AG04449 (cell line): ENCODE measurements at regions not wholly inside any gene's neighbourhood (a gene's known extent, or its start where the extent isn't known, plus 50 kb on each side); places are given as distances from the start of the nearest gene placed in this dataset.

Experiments used
- CTCF ChIA-PET: fragments of 350-600 bp; formaldehyde crosslinking; extraction: SDS; loops from one replicate; lab custom pipeline; 2021; ENCODE audit warnings: antibody characterized with exemption; lab: Yijun Ruan, JAX
- POLR2A ChIA-PET: fragments of 400-600, 350-600 bp; formaldehyde crosslinking; extraction: SDS; loops from one replicate; lab custom pipeline; 2020; ENCODE audit warnings: antibody characterized with exemption, inconsistent platforms; lab: Yijun Ruan, JAX
- DNase-seq: peaks from one replicate; pipeline ENCODE4 v3.0.0-alpha.2; 2010; ENCODE audit warnings: low read depth, low spot score
- H3K4me3 ChIP-seq: 2 replicates; pipeline ENCODE4 v1.5.1; 2011; ENCODE audit warnings: low read depth, mild to moderate bottlenecking, control low read depth, low read length
- TF ChIP-seq, protein P1 (sequence below): IDR thresholded peaks from one replicate; pipeline ENCODE4 v1.5.1; 2011; ENCODE audit warnings: mild to moderate bottlenecking, moderate library complexity, low read length, control low read depth, inconsistent platforms; ENCODE audit not compliant: insufficient read depth; ENCODE audit errors: missing control alignments

DNA sequence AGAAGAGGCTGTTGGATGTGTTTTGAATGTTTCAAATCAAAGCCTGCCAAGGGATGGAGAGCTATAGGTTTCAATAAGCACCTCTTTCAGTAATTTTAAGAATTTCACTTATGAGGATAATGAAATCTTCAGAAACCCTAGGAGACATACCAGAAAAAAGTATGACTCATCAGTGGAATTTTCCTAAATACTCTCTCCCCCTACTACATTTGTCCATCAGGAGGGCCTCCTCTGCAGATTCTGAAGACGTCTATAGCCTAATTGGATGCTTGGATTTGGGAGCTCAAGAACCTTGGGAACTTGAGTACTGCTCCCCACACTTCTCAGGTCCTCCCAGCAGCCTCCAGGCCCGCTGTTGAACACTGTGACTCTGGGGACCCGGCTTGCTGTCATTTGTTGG is 374.3 kb downstream of the SLC4A3 start:
- POLR2A ChIA-PET: no interaction called here
- peak; percentile 29 for DNase-seq
- H3K4me3 ChIP-seq: no peak overlapping the region
- CTCF ChIA-PET: interaction anchor here (1.2 to 2.1 kb wide), 3 partner anchors 18 to 1572 kb away, joined by 4 to 5 read pairs (median 5); no protein-coding TSS in a partner anchor
- TF ChIP-seq, protein P1, sequence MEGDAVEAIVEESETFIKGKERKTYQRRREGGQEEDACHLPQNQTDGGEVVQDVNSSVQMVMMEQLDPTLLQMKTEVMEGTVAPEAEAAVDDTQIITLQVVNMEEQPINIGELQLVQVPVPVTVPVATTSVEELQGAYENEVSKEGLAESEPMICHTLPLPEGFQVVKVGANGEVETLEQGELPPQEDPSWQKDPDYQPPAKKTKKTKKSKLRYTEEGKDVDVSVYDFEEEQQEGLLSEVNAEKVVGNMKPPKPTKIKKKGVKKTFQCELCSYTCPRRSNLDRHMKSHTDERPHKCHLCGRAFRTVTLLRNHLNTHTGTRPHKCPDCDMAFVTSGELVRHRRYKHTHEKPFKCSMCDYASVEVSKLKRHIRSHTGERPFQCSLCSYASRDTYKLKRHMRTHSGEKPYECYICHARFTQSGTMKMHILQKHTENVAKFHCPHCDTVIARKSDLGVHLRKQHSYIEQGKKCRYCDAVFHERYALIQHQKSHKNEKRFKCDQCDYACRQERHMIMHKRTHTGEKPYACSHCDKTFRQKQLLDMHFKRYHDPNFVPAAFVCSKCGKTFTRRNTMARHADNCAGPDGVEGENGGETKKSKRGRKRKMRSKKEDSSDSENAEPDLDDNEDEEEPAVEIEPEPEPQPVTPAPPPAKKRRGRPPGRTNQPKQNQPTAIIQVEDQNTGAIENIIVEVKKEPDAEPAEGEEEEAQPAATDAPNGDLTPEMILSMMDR: no peak

DNA sequence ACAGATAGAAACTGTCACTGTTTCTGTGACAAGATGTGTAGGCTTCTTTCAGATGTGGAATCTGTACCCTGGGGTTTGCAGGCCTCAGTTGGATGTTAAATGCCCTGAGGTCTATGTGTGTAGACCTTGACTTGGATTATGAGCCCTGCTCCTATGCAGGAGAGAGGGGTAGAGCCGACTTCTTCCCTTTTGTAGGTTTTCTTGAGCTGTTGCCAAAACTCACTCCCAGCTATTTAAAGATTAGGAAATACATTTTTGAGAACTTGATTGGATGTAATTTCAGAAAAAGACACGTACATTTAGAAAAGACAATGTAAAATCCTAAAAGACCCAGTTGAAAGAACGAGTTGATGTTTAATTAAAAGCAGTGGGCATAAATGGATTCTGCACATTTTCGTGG is 374.8 kb downstream of the SLC4A3 start:
- TF ChIP-seq, protein P1: no peak
- ChIA-PET CTCF (interaction anchor here (1.2 to 2.1 kb wide), 5 partner anchors 18 to 1572 kb away, joined by 3 to 5 read pairs (median 4); no protein-coding TSS in a partner anchor), POLR2A (no interaction called here)
- H3K4me3 ChIP-seq: no peak overlapping the region
- DNase-seq: no peak

DNA sequence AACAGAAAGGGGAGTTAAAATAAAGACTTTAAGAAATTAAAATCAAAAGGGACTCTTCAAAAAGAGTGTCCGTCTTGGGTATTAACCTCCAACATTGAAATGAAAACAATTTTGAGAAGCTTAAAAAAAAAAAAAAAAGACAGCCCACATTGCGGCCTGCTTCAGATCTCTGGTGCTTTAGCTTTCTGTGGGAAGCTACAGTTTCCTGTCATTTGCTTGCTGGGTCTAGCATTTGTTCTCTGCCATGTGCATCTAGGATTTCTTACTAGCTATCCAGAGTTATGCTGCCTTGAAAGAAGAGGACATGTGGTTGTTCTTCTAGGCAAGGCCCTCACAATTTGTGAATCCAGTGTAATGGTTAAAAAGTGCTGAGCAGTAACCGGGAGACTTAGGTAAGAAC is 375.3 kb downstream of the SLC4A3 start:
- TF ChIP-seq, protein P1: no peak
- ChIA-PET POLR2A (no interaction called here), CTCF (interaction anchor here (1.4 to 2.1 kb wide), 4 partner anchors 17 to 1572 kb away, joined by 3 to 5 read pairs (median 4); no protein-coding TSS in a partner anchor)
- H3K4me3 ChIP-seq: no peak overlapping the region
- no peak for DNase-seq

DNA sequence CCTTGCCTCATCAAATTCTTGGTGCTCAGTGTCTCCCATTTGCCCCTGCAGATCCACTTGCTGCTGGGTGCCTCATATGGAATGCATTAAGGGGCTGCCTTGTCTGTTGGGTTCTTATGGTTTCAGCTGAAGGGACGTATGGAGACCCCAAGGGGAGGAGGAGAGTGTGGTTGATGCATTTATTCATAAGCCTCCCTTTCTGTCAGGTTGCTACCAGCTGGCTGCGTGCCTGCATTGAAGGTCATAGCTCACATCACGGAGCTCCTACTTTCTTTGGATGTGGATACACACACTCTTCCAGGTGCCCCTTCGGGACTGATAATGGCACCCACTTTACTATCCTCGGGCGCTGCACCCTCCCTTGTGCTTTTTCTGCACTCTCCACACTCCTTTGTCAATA is 377.9 kb downstream of the SLC4A3 start:
- DNase-seq: no peak
- POLR2A ChIA-PET: no interaction called here
- TF ChIP-seq, protein P1: no peak
- H3K4me3 ChIP-seq: no peak overlapping the region
- CTCF ChIA-PET: interaction anchor here (1.5 kb wide), 1 partner anchor 32 kb away, joined by 3 read pairs; no protein-coding TSS in a partner anchor

DNA sequence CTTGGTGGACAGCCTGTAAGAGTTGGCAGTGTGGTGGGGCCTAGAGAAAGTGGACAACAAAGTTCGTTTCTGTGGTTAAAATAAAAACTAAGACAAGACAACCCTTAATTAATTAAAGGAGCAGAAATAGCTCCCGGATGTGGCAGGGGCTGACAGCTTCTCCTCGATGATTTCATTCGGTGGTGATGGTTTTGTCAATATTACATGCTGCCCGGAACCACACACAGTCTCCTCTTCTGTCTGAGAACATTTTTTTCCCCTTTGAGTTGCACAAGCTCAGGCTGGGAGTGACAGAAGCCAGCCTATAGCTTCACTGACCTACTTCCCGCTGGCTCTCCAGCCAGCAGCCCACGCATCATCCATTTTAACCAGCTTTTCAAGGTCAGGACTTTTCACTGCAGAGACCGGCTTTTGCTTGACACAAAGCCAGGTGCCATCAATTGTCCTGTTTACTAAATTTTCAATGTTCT is 378.8 kb downstream of the SLC4A3 start:
- peak; percentile 54 for DNase-seq
- TF ChIP-seq, protein P1: no peak
- ChIA-PET CTCF (interaction anchor here (1.0 to 2.3 kb wide), 4 partner anchors 13 to 57 kb away, joined by 3 to 7 read pairs (median 4); no protein-coding TSS in a partner anchor), POLR2A (interaction anchor here (1.1 kb wide), 1 partner anchor 29 kb away, joined by 3 read pairs; no protein-coding TSS in a partner anchor)
- H3K4me3 ChIP-seq: no peak overlapping the region

DNA sequence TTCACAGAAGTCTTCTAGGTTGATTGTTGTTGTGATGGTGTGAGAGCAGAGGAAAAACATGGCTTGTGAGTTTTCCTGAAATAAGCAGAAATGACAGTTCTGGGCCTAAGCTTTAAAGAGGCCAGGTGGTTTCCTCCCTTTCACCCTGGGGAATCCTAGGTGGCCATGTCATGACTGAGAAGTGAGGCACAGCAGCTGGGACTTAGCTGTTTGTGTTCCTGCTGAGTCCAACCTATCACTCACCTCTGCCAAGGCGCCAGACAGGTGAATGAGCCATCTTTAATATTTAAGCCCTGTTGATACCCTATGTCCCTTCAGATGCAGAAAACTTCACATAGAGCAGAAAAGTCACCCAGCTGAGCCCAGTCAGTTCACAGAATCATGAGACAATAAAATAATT is 384.4 kb downstream of the SLC4A3 start:
- DNase-seq: no peak
- CTCF ChIA-PET: no interaction called here
- TF ChIP-seq, protein P1: no peak

More for the DNA sequence above, 384.4 kb downstream of the SLC4A3 start:
- no peak overlapping the region for H3K4me3 ChIP-seq
- POLR2A ChIA-PET: no interaction called here
